Stimulated activated naive CD4-positive, alpha-beta T cell treated with Interleukin-2 at 50 U/mL for 16 hours (primary cell): ENCODE measurements at regions not wholly inside any gene's neighbourhood (a gene's known extent, or its start where the extent isn't known, plus 50 kb on each side); places are given as distances from the start of the nearest gene placed in this dataset.
"Not testable (repeated sequence)": the region's sequence is repeated elsewhere in the genome, so short reads cannot be mapped to it uniquely, and the experiment has no call there.

ENCODE experiments used
- DNase-seq: peaks from one replicate; lab custom pipeline; 2025; lab: John Stamatoyannopoulos, UW

- DNase-seq: no peak
These were observed 188.5 kb upstream of the TMEM132C start for GRCh38 chr12:128078301-128078971.

GRCh38 chr12:128079446-128079845 lies 187.5 kb upstream of the TMEM132C start:
- no peak for DNase-seq

- DNase-seq: no peak
These were observed 183.7 kb upstream of the TMEM132C start for GRCh38 chr12:128083132-128083729.

GRCh38 chr12:128088926-128089325 lies 178.0 kb upstream of the TMEM132C start:
- DNase-seq: no peak

GRCh38 chr12:128089961-128090360 lies 177.0 kb upstream of the TMEM132C start:
- DNase-seq: no peak

GRCh38 chr12:128091101-128091720 lies 175.8 kb upstream of the TMEM132C start:
- no peak for DNase-seq

- no peak for DNase-seq
These were observed 175.0 kb upstream of the TMEM132C start for GRCh38 chr12:128091951-128092382.

GRCh38 chr12:128098730-128099129 lies 168.2 kb upstream of the TMEM132C start:
- no peak for DNase-seq

GRCh38 chr12:128103152-128103551 lies 163.8 kb upstream of the TMEM132C start:
- DNase-seq: no peak

GRCh38 chr12:128109236-128109635 lies 157.7 kb upstream of the TMEM132C start:
- DNase-seq: no peak

- DNase-seq: no peak
These were observed 157.3 kb upstream of the TMEM132C start for GRCh38 chr12:128109636-128110035.

- no peak for DNase-seq
These were observed 155.6 kb upstream of the TMEM132C start for GRCh38 chr12:128111333-128111732.

GRCh38 chr12:128111951-128112350 lies 155.0 kb upstream of the TMEM132C start:
- no peak for DNase-seq

- not testable (repeated sequence) for DNase-seq
These were observed 153.7 kb upstream of the TMEM132C start for GRCh38 chr12:128113250-128113649.

- no peak for DNase-seq
These were observed 152.5 kb upstream of the TMEM132C start for GRCh38 chr12:128114485-128114884.

- no peak for DNase-seq
These were observed 150.4 kb upstream of the TMEM132C start for GRCh38 chr12:128116537-128116936.

GRCh38 chr12:128120035-128120434 lies 146.9 kb upstream of the TMEM132C start:
- DNase-seq: no peak

- no peak for DNase-seq
These were observed 145.5 kb upstream of the TMEM132C start for GRCh38 chr12:128121424-128121823.

- DNase-seq: no peak
These were observed 143.9 kb upstream of the TMEM132C start for GRCh38 chr12:128123096-128123495.

GRCh38 chr12:128131955-128132354 lies 135.0 kb upstream of the TMEM132C start:
- DNase-seq: no peak

- no peak for DNase-seq
These were observed 133.5 kb upstream of the TMEM132C start for GRCh38 chr12:128133321-128134073.

GRCh38 chr12:128137140-128137539 lies 129.8 kb upstream of the TMEM132C start:
- DNase-seq: no peak

GRCh38 chr12:128138125-128138524 lies 128.8 kb upstream of the TMEM132C start:
- no peak for DNase-seq
